ENCODE measurements at regions not wholly inside any gene's neighbourhood (a gene's known extent, or its start where the extent isn't known, plus 50 kb on each side); places are given as distances from the start of the nearest gene placed in this dataset.

GRCh38 chr2:562391-563364 is 114.5 kb downstream of the TMEM18 start:
- no peak for TF ChIP-seq CTCF (IDR thresholded peaks at IDR 0.05; ENCODE audit: low read depth, low read length)
- no peak for TF ChIP-seq EZH2phosphoT487 (IDR thresholded peaks at IDR 0.05; ENCODE audit: low read depth)

All from OCI-LY3 (cell line).